KMS-11 (cell line): ENCODE measurements at regions not wholly inside any gene's neighbourhood (a gene's known extent, or its start where the extent isn't known, plus 50 kb on each side); places are given as distances from the start of the nearest gene placed in this dataset.

Experiments used
- H2AFZ ChIP-seq: fragments of 200-600 bp; sonication (generic); 2 replicates; pipeline ENCODE4 v1.6.1; 2016; ENCODE audit warnings: antibody characterized with exemption, mixed run types, low read depth
- H3K27ac ChIP-seq: fragments of 200-600 bp; sonication (generic); 2 replicates; pipeline ENCODE4 v1.6.1; 2016; ENCODE audit warnings: mild to moderate bottlenecking, mixed run types
- H3K27me3 ChIP-seq: fragments of 200-600 bp; sonication (generic); 2 replicates; pipeline ENCODE4 v1.6.1; 2017; ENCODE audit warnings: mild to moderate bottlenecking, low read depth, mixed run types, moderate library complexity; ENCODE audit not compliant: insufficient read depth
- H3K36me3 ChIP-seq: fragments of 200-600 bp; sonication (generic); 2 replicates; pipeline ENCODE4 v1.6.1; 2017; ENCODE audit warnings: mild to moderate bottlenecking, mixed run types; ENCODE audit not compliant: insufficient read depth
- H3K4me1 ChIP-seq: fragments of 200-600 bp; sonication (generic); 2 replicates; pipeline ENCODE4 v1.6.1; 2016; ENCODE audit warnings: mild to moderate bottlenecking, low read depth, mixed run types; ENCODE audit not compliant: poor library complexity, severe bottlenecking
- H3K4me2 ChIP-seq: fragments of 200-600 bp; sonication (generic); 2 replicates; pipeline ENCODE4 v1.7.0; 2016; ENCODE audit warnings: mild to moderate bottlenecking, mixed run types
- H3K4me3 ChIP-seq: fragments of 200-600 bp; sonication (generic); IDR thresholded peaks from 2 replicates; pipeline ENCODE4 v1.6.1; 2017; ENCODE audit warnings: low read depth, low read length, mixed read lengths; ENCODE audit not compliant: insufficient read depth
- H3K79me2 ChIP-seq: fragments of 200-600 bp; sonication (generic); 2 replicates; pipeline ENCODE4 v1.6.1; 2016; ENCODE audit warnings: low read depth, mixed run types; ENCODE audit not compliant: insufficient read depth
- H3K9ac ChIP-seq: fragments of 200-600 bp; sonication (generic); 2 replicates; pipeline ENCODE4 v1.6.1; 2016; ENCODE audit warnings: mild to moderate bottlenecking, mixed run types
- H4K20me1 ChIP-seq: fragments of 200-600 bp; sonication (generic); 2 replicates; pipeline ENCODE4 v1.6.1; 2016; ENCODE audit warnings: mild to moderate bottlenecking, mixed run types; ENCODE audit not compliant: insufficient read depth
- CTCF ChIP-seq: fragments of 200-600 bp; sonication (generic); conservative IDR thresholded peaks from 2 replicates; pipeline ENCODE4 v1.6.1; 2017; ENCODE audit warnings: low read depth, mild to moderate bottlenecking, antibody characterized with exemption, low read length, moderate library complexity, mixed read lengths

- Histone ChIP-seq H2AFZ (no peak overlapping the region), H3K36me3 (no peaks in the 10 kb centered on the region), H3K9ac (no peak overlapping the region), H3K4me2 (no peak overlapping the region), H3K79me2 (no peaks in the 10 kb centered on the region), H3K4me3 (no peak overlapping the region), H3K27ac (no peak overlapping the region), H3K27me3 (no peaks in the 10 kb centered on the region), H3K4me1 (no peaks in the 10 kb centered on the region), H4K20me1 (no peaks in the 10 kb centered on the region)
- TF ChIP-seq CTCF = no peak
Measured at GRCh38 chr9:87077986-87078385, 130.7 kb upstream of the GAS1 start.

- Histone ChIP-seq H3K27ac (no peak overlapping the region), H3K4me3 (no peak overlapping the region), H4K20me1 (no peaks in the 10 kb centered on the region), H3K36me3 (no peaks in the 10 kb centered on the region), H3K9ac (no peak overlapping the region), H3K79me2 (no peaks in the 10 kb centered on the region), H3K27me3 (no peaks in the 10 kb centered on the region), H3K4me1 (no peaks in the 10 kb centered on the region), H2AFZ (no peak overlapping the region), H3K4me2 (no peak overlapping the region)
- TF ChIP-seq CTCF = no peak
Measured at GRCh38 chr9:87080512-87081264, 133.4 kb upstream of the GAS1 start.

- no peak overlapping the region for H3K27ac ChIP-seq
Measured at GRCh38 chr9:87081503-87081902, 134.2 kb upstream of the GAS1 start.

GRCh38 chr9:87083986-87084385 lies 136.7 kb upstream of the GAS1 start:
- Histone ChIP-seq H3K27me3 (no peaks in the 10 kb centered on the region), H2AFZ (no peak overlapping the region), H3K4me2 (no peak overlapping the region), H4K20me1 (no peaks in the 10 kb centered on the region), H3K27ac (no peak overlapping the region), H3K4me1 (no peaks in the 10 kb centered on the region), H3K79me2 (no peaks in the 10 kb centered on the region), H3K4me3 (no peak overlapping the region), H3K36me3 (no peaks in the 10 kb centered on the region; the same call in 1 of the 2 replicates), H3K9ac (no peak overlapping the region)
- TF ChIP-seq CTCF = no peak

More at GRCh38 chr9:87081503-87081902, 134.2 kb upstream of the GAS1 start:
- Histone ChIP-seq H2AFZ (no peak overlapping the region), H4K20me1 (no peaks in the 10 kb centered on the region), H3K36me3 (no peaks in the 10 kb centered on the region), H3K4me3 (no peak overlapping the region), H3K9ac (no peak overlapping the region), H3K79me2 (no peaks in the 10 kb centered on the region), H3K4me2 (no peak overlapping the region), H3K4me1 (no peaks in the 10 kb centered on the region), H3K27me3 (no peaks in the 10 kb centered on the region)
- TF ChIP-seq CTCF = no peak
